ENCODE measurements at regions not wholly inside any gene's neighbourhood (a gene's known extent, or its start where the extent isn't known, plus 50 kb on each side); places are given as distances from the start of the nearest gene placed in this dataset.

DNA sequence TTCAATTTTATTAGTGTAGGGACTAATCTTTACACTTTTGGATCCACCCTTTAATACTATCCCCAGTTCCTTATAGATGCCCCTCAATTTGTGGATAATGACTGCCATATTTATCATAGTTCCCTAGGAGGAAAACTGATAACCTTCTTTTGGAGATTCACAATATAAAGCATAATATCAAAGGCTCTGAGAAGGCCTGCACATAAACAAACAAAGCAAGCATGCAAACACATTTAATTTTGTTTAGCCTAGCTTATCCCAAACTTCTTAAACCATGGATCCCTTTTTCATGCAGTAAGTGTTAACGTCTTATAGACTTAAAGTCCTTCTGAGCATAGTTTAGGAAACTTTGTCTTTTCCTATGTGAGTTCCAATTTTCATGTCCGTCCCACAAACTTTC, 290.4 kb upstream of the TBX3 start:
- Histone ChIP-seq H3K4me1 (ENCODE audit: control insufficient read depth in 1 of 2, low read depth in 2 of 2) (no peaks in the 10 kb centered on the region), H3K36me3 (no peaks in the 10 kb centered on the region), H3K27me3 (replicated peaks; ENCODE audit: insufficient read depth) (no peaks in the 10 kb centered on the region), H3K9me3 (no peaks in the 10 kb centered on the region), H3K4me3 (no peak overlapping the region), H3K27ac (no peak overlapping the region)
- ATAC-seq (ENCODE audit: insufficient number of reproducible peaks, low FRiP score, low read depth): no peak
- TF ChIP-seq, protein P1, sequence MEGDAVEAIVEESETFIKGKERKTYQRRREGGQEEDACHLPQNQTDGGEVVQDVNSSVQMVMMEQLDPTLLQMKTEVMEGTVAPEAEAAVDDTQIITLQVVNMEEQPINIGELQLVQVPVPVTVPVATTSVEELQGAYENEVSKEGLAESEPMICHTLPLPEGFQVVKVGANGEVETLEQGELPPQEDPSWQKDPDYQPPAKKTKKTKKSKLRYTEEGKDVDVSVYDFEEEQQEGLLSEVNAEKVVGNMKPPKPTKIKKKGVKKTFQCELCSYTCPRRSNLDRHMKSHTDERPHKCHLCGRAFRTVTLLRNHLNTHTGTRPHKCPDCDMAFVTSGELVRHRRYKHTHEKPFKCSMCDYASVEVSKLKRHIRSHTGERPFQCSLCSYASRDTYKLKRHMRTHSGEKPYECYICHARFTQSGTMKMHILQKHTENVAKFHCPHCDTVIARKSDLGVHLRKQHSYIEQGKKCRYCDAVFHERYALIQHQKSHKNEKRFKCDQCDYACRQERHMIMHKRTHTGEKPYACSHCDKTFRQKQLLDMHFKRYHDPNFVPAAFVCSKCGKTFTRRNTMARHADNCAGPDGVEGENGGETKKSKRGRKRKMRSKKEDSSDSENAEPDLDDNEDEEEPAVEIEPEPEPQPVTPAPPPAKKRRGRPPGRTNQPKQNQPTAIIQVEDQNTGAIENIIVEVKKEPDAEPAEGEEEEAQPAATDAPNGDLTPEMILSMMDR (IDR thresholded peaks at IDR 0.05): no peak
- no peak for DNase-seq (ENCODE audit: low spot score)

DNA sequence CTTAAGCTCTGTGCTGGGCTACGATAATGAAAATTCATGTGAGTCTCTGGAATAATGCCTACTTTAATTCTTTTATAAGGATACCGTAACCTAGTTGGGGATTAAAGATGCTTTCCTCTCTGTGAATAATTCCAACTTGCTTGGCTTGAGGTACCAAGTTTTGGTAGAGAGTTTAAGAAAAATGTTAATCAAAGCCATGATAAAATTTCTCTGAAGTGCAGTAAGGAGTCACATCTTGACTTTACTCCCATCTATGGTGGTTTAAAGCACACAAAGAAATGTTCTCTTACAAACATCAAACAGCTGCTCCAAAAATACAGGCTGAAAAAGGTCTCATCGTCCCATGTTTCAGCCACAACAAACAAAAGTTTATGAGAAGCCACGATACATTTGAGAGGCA, 284.8 kb upstream of the TBX3 start:
- Histone ChIP-seq H3K4me1 (ENCODE audit: control insufficient read depth in 1 of 2, low read depth in 2 of 2) (no peaks in the 10 kb centered on the region), H3K9me3 (no peaks in the 10 kb centered on the region), H3K36me3 (no peaks in the 10 kb centered on the region), H3K4me3 (no peak overlapping the region), H3K27me3 (replicated peaks; ENCODE audit: insufficient read depth) (no peaks in the 10 kb centered on the region), H3K27ac (no peak overlapping the region)
- DNase-seq (ENCODE audit: low spot score) (no peak), ATAC-seq (ENCODE audit: insufficient number of reproducible peaks, low FRiP score, low read depth) (no peak)
- TF ChIP-seq, protein P1 (IDR thresholded peaks at IDR 0.05): no peak

DNA sequence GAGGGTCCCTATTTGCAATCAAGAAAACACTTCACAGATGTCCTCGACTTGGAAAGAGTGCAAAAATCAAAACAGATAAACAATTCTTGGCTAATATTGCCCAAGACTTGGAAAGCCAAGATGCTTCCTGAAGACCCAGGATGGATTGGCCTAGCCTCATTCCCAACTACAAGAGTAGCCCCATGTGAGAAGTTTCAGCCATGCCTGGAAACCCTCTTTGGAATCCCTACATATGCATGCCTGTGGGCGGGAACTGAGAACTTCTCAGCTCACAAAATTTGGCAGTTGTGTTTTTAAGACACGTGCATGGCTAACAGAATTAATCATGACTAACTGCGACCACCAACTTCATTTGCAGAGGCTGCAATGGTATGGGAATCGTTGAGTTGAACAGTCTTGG, 283.2 kb upstream of the TBX3 start:
- Histone ChIP-seq H3K27me3 (replicated peaks; ENCODE audit: insufficient read depth) (no peaks in the 10 kb centered on the region), H3K9me3 (no peaks in the 10 kb centered on the region), H3K36me3 (no peaks in the 10 kb centered on the region), H3K4me3 (no peak overlapping the region), H3K4me1 (ENCODE audit: control insufficient read depth in 1 of 2, low read depth in 2 of 2) (no peaks in the 10 kb centered on the region), H3K27ac (no peak overlapping the region)
- DNase-seq (ENCODE audit: low spot score) (no peak), ATAC-seq (ENCODE audit: insufficient number of reproducible peaks, low FRiP score, low read depth) (no peak)
- TF ChIP-seq, protein P1 (IDR thresholded peaks at IDR 0.05): no peak

DNA sequence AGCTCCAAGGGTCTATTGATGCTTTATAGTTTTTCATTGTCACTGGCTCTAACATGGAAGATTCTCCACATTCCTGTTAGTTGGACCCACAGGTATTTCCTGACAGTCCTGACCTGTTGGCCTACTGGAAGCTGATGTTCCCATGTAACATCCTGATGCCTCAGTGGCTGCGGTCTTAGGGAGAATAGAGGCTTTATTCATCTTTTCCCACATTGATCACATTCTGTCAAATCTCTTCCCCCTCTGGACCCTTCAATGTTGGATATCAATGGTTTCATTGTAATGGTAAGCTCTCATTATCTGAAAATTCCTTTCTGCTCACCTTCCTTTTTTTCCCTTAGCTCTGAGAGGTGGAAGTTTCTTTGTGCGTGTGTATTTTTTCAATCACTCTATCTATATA, 280.9 kb upstream of the TBX3 start:
- H3K4me1 ChIP-seq (ENCODE audit: control insufficient read depth in 1 of 2, low read depth in 2 of 2): no peaks in the 10 kb centered on the region
- H3K4me3 ChIP-seq: no peak overlapping the region
- no peaks in the 10 kb centered on the region for H3K9me3 ChIP-seq
- DNase-seq (ENCODE audit: low spot score) (no peak), ATAC-seq (ENCODE audit: insufficient number of reproducible peaks, low FRiP score, low read depth) (no peak)
- H3K27me3 ChIP-seq (replicated peaks; ENCODE audit: insufficient read depth): no peaks in the 10 kb centered on the region
- H3K27ac ChIP-seq: no peak overlapping the region
- TF ChIP-seq, protein P1 (IDR thresholded peaks at IDR 0.05): no peak
- no peaks in the 10 kb centered on the region for H3K36me3 ChIP-seq

DNA sequence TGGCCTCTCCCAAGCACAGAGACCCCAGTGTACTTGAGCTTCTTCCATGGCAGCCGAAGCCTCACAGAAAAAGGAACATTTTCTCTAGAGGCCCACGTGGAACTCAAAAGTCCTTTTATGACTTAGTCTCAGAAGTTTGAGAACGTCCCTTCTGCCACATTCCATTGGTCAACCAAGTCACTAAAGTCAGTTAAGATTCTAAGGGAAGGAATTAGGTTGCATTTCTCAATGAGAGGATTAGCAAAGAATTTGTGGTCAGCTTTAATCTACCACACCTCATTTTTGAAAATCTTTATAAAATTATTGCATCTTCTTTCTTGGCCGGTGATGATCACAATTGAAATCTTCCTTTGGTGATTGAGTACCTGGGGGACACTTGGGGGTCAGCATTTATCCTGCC, 279.9 kb upstream of the TBX3 start:
- Histone ChIP-seq H3K4me1 (ENCODE audit: control insufficient read depth in 1 of 2, low read depth in 2 of 2) (no peaks in the 10 kb centered on the region), H3K27ac (no peak overlapping the region), H3K27me3 (replicated peaks; ENCODE audit: insufficient read depth) (no peaks in the 10 kb centered on the region), H3K4me3 (no peak overlapping the region), H3K9me3 (no peaks in the 10 kb centered on the region), H3K36me3 (no peaks in the 10 kb centered on the region)
- DNase-seq (ENCODE audit: low spot score) (no peak), ATAC-seq (ENCODE audit: insufficient number of reproducible peaks, low FRiP score, low read depth) (no peak)
- TF ChIP-seq, protein P1 (IDR thresholded peaks at IDR 0.05): no peak

Data from thoracic aorta (tissue), 2 donors.